ENCODE measurements at regions not wholly inside any gene's neighbourhood (a gene's known extent, or its start where the extent isn't known, plus 50 kb on each side); places are given as distances from the start of the nearest gene placed in this dataset.

- TF ChIP-seq CTCF (IDR thresholded peaks at IDR 0.05), result no peak
- Histone ChIP-seq H3K36me3 (replicated peaks in 1 of 2; ENCODE audit: insufficient read depth in 1 of 2, low read depth in 2 of 2) (no peaks in the 10 kb centered on the region), H3K9me3 (no peaks in the 10 kb centered on the region), H3K27ac (no peak overlapping the region), H3K4me1 (no peaks in the 10 kb centered on the region), H3K4me3 (no peak overlapping the region), H3K27me3 (no peaks in the 10 kb centered on the region)
- WGBS, 2 donors, result 78 to 80% methylated on average over 19 of the region's 19 CpGs
- no peak for DNase-seq
- intact Hi-C loops (cut with DNase I), result no loop called here
- ATAC-seq, result no peak
These were observed 611.4 kb upstream of the CDH5 start for GRCh38 chr16:65754820-65755691.

- Histone ChIP-seq H3K9me3 (no peaks in the 10 kb centered on the region), H3K27me3 (no peaks in the 10 kb centered on the region), H3K4me1 (no peaks in the 10 kb centered on the region), H3K4me3 (no peak overlapping the region), H3K27ac (no peak overlapping the region), H3K36me3 (replicated peaks in 1 of 2; ENCODE audit: insufficient read depth in 1 of 2, low read depth in 2 of 2) (no peaks in the 10 kb centered on the region)
- DNase-seq (no peak), ATAC-seq (no peak)
- 23 to 40% methylated on average over 1 of the region's 1 CpG for WGBS, 2 donors
- TF ChIP-seq POLR2A (IDR thresholded peaks at IDR 0.05) (no peak), CTCF (IDR thresholded peaks at IDR 0.05) (no peak)
- intact Hi-C loops (cut with DNase I), result no loop called here
These were observed 614.0 kb upstream of the CDH5 start for GRCh38 chr16:65752522-65752844.

GRCh38 chr16:65751622-65752521 is 614.6 kb upstream of the CDH5 start:
- intact Hi-C loops (cut with DNase I), result no loop called here
- DNase-seq (no peak), ATAC-seq (no peak)
- no peaks in the 10 kb centered on the region for H3K36me3 ChIP-seq (replicated peaks in 1 of 2; ENCODE audit: insufficient read depth in 1 of 2, low read depth in 2 of 2)
- H3K27me3 ChIP-seq, result no peaks in the 10 kb centered on the region
- 59 to 62% methylated on average over 8 of the region's 8 CpGs for WGBS, 2 donors
- H3K4me1 ChIP-seq, result no peaks in the 10 kb centered on the region
- H3K9me3 ChIP-seq, result no peaks in the 10 kb centered on the region
- TF ChIP-seq CTCF (IDR thresholded peaks at IDR 0.05) (no peak), POLR2A (IDR thresholded peaks at IDR 0.05) (no peak)
- no peak overlapping the region for H3K4me3 ChIP-seq
- H3K27ac ChIP-seq, result no peak overlapping the region

- WGBS, 2 donors, result 29 to 51% methylated on average over 5 to 6 of the region's 6 CpGs
- no peaks in the 10 kb centered on the region for H3K9me3 ChIP-seq
- H3K27me3 ChIP-seq, result no peaks in the 10 kb centered on the region
- no peaks in the 10 kb centered on the region for H3K4me1 ChIP-seq
- DNase-seq (no peak), ATAC-seq (no peak)
- H3K4me3 ChIP-seq, result no peak overlapping the region
- no peaks in the 10 kb centered on the region for H3K36me3 ChIP-seq (replicated peaks in 1 of 2; ENCODE audit: insufficient read depth in 1 of 2, low read depth in 2 of 2)
- H3K27ac ChIP-seq, result no peak overlapping the region
- TF ChIP-seq CTCF (IDR thresholded peaks at IDR 0.05) (no peak), POLR2A (IDR thresholded peaks at IDR 0.05) (no peak)
- intact Hi-C loops (cut with DNase I), result no loop called here
These were observed 617.0 kb upstream of the CDH5 start for GRCh38 chr16:65749506-65749905.
